Upper lobe of right lung (tissue), 1 donor: ENCODE measurements at regions not wholly inside any gene's neighbourhood (a gene's known extent, or its start where the extent isn't known, plus 50 kb on each side); places are given as distances from the start of the nearest gene placed in this dataset.

Experiments
- ATAC-seq: fragments of 200-7000 bp; cut with Tn5 transposase; one replicate; pipeline ENCODE4 v1.9.1; 2020; ENCODE audit warnings: mild to moderate bottlenecking, moderate library complexity
- DNase-seq: peaks from one replicate; pipeline ENCODE4 v3.0.0-alpha.2; 2020
- H3K27ac ChIP-seq: fragments of 200-600 bp; one replicate; pipeline ENCODE4 v1.8.0; 2022
- H3K27me3 ChIP-seq: fragments of 200-600 bp; one replicate; pipeline ENCODE4 v1.8.0; 2022; ENCODE audit warnings: mild to moderate bottlenecking
- H3K36me3 ChIP-seq: fragments of 200-600 bp; one replicate; pipeline ENCODE4 v1.8.0; 2022
- H3K4me1 ChIP-seq: fragments of 200-600 bp; one replicate; pipeline ENCODE4 v1.8.0; 2022
- H3K4me3 ChIP-seq: fragments of 200-600 bp; one replicate; pipeline ENCODE4 v1.8.0; 2022; ENCODE audit warnings: mild to moderate bottlenecking
- H3K9me3 ChIP-seq: fragments of 200-600 bp; one replicate; pipeline ENCODE4 v1.8.0; 2022
- intact Hi-C: fragments of 100-400 bp; cut with DNase I; formaldehyde crosslinking; loops from one replicate; pipeline ENCODE4 v1.11.0; 2022
- TF ChIP-seq, protein P1 (sequence below): fragments of 200-600 bp; IDR thresholded peaks from one replicate; pipeline ENCODE4 v1.8.0; 2022; ENCODE audit warnings: antibody characterized with exemption
- donor health status: DM: no; HTN: yes; CAD: no; lungs with severe emphysema.

DNA sequence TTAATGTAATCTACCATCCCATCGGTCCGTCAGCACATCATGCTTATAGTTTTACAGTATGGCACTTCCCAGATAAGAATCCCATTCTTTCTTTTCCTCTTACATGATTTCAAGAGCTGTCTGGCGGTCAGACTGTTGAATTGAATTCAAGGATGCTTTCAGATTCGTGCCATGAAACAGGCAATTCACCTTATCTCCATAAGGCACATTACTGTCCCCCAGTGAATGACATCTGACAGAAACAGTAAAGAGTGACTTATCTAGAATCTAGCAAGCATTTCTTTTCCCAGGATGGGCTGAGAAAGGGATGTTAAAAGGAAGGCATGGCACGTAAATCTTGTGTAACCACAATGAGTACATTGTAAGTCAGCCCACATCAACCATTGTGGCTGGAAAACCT lies 61.1 kb upstream of the SEM1 start:
- intact Hi-C loops = no loop called here
- TF ChIP-seq, protein P1, sequence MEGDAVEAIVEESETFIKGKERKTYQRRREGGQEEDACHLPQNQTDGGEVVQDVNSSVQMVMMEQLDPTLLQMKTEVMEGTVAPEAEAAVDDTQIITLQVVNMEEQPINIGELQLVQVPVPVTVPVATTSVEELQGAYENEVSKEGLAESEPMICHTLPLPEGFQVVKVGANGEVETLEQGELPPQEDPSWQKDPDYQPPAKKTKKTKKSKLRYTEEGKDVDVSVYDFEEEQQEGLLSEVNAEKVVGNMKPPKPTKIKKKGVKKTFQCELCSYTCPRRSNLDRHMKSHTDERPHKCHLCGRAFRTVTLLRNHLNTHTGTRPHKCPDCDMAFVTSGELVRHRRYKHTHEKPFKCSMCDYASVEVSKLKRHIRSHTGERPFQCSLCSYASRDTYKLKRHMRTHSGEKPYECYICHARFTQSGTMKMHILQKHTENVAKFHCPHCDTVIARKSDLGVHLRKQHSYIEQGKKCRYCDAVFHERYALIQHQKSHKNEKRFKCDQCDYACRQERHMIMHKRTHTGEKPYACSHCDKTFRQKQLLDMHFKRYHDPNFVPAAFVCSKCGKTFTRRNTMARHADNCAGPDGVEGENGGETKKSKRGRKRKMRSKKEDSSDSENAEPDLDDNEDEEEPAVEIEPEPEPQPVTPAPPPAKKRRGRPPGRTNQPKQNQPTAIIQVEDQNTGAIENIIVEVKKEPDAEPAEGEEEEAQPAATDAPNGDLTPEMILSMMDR = no peak
- H3K9me3 ChIP-seq = no peaks in the 10 kb centered on the region
- DNase-seq (no peak), ATAC-seq (no peak)
- H3K36me3 ChIP-seq = no peaks in the 10 kb centered on the region
- H3K27ac ChIP-seq = no peak overlapping the region
- H3K27me3 ChIP-seq = no peaks in the 10 kb centered on the region
- no peaks in the 10 kb centered on the region for H3K4me1 ChIP-seq
- no peak overlapping the region for H3K4me3 ChIP-seq

DNA sequence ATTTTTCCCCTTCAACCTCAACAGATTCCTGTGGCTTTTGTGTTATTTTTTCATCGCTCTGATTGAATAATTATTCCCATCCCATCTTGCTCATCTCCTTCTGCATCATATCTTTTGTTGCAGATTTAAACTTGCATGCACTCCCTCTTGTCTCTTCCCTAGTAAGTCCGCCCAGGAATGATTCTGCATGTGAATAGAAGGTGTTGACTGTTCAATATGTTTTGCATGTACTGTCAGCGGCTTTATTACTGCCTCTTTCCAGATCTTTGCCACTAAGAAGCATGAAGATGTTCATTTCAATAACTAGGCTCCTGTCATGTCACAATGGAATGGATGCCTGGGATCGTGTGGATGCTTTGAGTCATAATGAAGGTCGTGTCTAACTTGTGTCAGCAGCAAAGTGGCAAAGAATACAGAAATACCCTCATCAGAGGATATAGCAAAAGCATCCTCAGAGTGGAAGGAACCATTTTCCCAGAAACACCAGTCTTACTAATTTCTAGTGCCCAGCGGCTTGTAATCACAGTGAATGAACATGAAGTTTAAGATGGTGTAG lies 62.6 kb upstream of the SEM1 start:
- no peaks in the 10 kb centered on the region for H3K36me3 ChIP-seq
- intact Hi-C loops = no loop called here
- no peak overlapping the region for H3K27ac ChIP-seq
- TF ChIP-seq, protein P1 = no peak
- ATAC-seq = no peak
- H3K9me3 ChIP-seq = no peaks in the 10 kb centered on the region
- H3K4me1 ChIP-seq = no peaks in the 10 kb centered on the region
- H3K27me3 ChIP-seq = no peaks in the 10 kb centered on the region
- no peak overlapping the region for H3K4me3 ChIP-seq
- DNase-seq = no peak

DNA sequence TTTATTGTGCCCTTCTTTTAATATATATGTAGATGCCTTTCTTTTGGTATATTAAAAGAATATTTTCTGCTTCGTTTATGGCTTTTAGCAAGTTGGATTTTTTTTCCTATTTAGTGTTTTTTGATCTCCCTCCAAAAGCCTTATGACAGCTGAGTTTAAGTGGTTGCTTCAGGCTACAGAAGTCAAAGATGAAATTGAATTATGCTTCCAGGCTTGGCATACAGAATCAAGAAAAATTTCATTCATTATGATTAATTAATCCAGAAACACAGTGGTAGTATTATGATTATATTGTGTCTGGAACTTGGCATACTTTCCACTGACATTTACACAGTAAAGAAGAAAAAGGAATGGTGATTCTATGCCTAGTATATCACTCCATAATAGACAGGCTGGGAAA lies 63.8 kb upstream of the SEM1 start:
- ATAC-seq = no peak
- intact Hi-C loops = no loop called here
- no peaks in the 10 kb centered on the region for H3K4me1 ChIP-seq

DNA sequence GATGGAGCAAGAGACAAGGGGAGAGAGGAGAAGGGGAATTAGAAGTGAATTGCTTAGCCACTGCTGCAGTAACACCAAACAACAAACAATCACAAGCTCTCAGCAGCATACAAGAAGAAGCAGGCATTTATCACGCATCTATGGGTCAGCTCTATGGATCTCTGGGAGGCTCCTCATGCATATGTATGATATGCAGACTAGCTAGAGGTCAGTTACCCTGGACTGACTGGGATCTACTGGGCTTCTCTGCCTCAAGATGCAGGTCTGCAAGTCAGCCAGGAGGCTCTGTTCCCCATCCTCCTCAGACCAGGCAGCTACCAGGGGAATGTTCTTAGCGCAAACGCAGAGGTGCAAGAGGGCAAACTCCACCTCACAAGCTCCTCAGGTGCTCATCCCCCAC lies 64.7 kb upstream of the SEM1 start:
- TF ChIP-seq, protein P1 = no peak
- Histone ChIP-seq H3K27me3 (no peaks in the 10 kb centered on the region), H3K9me3 (no peaks in the 10 kb centered on the region), H3K4me3 (no peak overlapping the region), H3K27ac (no peak overlapping the region), H3K36me3 (no peaks in the 10 kb centered on the region), H3K4me1 (no peaks in the 10 kb centered on the region)
- DNase-seq = no peak
- intact Hi-C loops = no loop called here
- ATAC-seq = no peak

More for the DNA sequence above, 63.8 kb upstream of the SEM1 start:
- Histone ChIP-seq H3K27me3 (no peaks in the 10 kb centered on the region), H3K36me3 (no peaks in the 10 kb centered on the region), H3K27ac (no peak overlapping the region), H3K9me3 (no peaks in the 10 kb centered on the region), H3K4me3 (no peak overlapping the region)
- no peak for DNase-seq
- TF ChIP-seq, protein P1 = no peak

DNA sequence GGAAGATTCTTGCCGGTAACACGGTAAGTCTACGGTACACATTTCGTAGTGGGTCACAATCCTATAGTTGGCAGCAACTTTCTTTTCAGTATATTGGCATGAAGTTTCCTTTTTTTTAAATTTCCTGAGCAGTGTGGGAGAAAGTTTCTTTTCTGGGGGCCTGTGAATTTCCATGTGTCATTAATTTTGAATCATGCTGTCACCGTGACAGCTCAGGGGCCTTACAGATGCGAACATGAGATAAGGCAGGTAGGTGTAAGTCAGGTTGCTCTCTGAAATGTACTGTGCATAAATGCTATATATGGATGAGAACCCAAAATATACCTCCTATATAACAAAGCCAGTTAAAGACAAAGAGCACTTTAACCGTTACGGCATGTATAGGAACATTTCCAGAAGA lies 65.4 kb upstream of the SEM1 start:
- TF ChIP-seq, protein P1 = no peak
- H3K9me3 ChIP-seq = no peaks in the 10 kb centered on the region
- intact Hi-C loops = no loop called here
- no peak for DNase-seq
- H3K27me3 ChIP-seq = no peaks in the 10 kb centered on the region
- no peak for ATAC-seq
- H3K4me3 ChIP-seq = no peak overlapping the region
- no peaks in the 10 kb centered on the region for H3K36me3 ChIP-seq
- H3K27ac ChIP-seq = no peak overlapping the region
- H3K4me1 ChIP-seq = no peaks in the 10 kb centered on the region

DNA sequence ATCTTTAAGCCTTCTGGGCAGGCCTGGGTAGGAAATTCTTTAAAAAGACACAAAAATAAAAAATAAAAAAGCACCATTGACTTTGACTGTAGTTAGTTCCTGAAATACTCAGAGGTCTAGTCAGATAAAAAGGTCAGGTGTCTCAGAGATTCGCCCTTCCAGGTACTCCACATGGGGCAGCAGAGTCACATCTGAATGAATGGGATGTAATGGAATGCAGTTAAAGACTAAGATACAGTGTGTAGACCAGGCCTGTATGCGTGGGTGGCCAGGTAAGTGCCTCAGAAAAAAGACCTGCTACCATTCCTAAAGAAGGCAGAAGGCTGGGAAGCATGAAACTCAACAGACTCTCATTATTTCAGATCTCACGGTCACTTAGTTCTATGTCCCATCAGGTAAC lies 68.6 kb upstream of the SEM1 start:
- intact Hi-C loops = no loop called here
- H3K36me3 ChIP-seq = no peaks in the 10 kb centered on the region
- H3K27me3 ChIP-seq = peaks cover 3% of the 10 kb centered on the region
- ATAC-seq = no peak
- DNase-seq = no peak
- no peak overlapping the region for H3K27ac ChIP-seq
- TF ChIP-seq, protein P1 = no peak
- no peak overlapping the region for H3K4me3 ChIP-seq
- no peaks in the 10 kb centered on the region for H3K4me1 ChIP-seq
- no peaks in the 10 kb centered on the region for H3K9me3 ChIP-seq
